Endodermal cell (in vitro differentiated cells): ENCODE measurements at regions not wholly inside any gene's neighbourhood (a gene's known extent, or its start where the extent isn't known, plus 50 kb on each side); places are given as distances from the start of the nearest gene placed in this dataset.

Experiments used
- DNase-seq: peaks from one replicate; pipeline ENCODE4 v3.0.0-alpha.2; 2017
- H3K27ac ChIP-seq: 2 replicates; pipeline ENCODE4 v1.5.1; 2013; ENCODE audit warnings: mild to moderate bottlenecking, low read depth, low read length, moderate library complexity
- H3K27me3 ChIP-seq: 2 replicates; pipeline ENCODE4 v1.6.1; 2013; ENCODE audit warnings: mild to moderate bottlenecking, low read length, moderate library complexity; ENCODE audit not compliant: insufficient read depth, control insufficient read depth, poor library complexity, severe bottlenecking
- H3K36me3 ChIP-seq: 2 replicates; pipeline ENCODE4 v1.7.0; 2013; ENCODE audit warnings: mild to moderate bottlenecking, low read length, moderate library complexity; ENCODE audit not compliant: control insufficient read depth, insufficient read depth
- H3K4me1 ChIP-seq: one replicate; pipeline ENCODE4 v1.7.0; 2013; ENCODE audit warnings: low read length; ENCODE audit not compliant: control insufficient read depth, insufficient read depth
- H3K4me3 ChIP-seq: 2 replicates; pipeline ENCODE4 v1.5.1; 2013; ENCODE audit warnings: mild to moderate bottlenecking, low read length, moderate library complexity
- H3K9ac ChIP-seq: 2 replicates; pipeline ENCODE4 v1.6.1; 2013; ENCODE audit warnings: mild to moderate bottlenecking, low read length, moderate library complexity; ENCODE audit not compliant: poor library complexity, severe bottlenecking; ENCODE audit errors: extremely low read depth
- H3K9me3 ChIP-seq: 2 replicates; pipeline ENCODE4 v1.6.1; 2013; ENCODE audit warnings: mild to moderate bottlenecking, low read length, moderate library complexity; ENCODE audit not compliant: control insufficient read depth
- H3K27ac Mint-ChIP-seq: 2 replicates; pipeline ENCODE4 v1.8.0; 2020; ENCODE audit warnings: mixed read lengths
- H3K27me3 Mint-ChIP-seq: 2 replicates; pipeline ENCODE4 v1.8.0; 2021; ENCODE audit warnings: mild to moderate bottlenecking, mixed read lengths; ENCODE audit not compliant: insufficient read depth
- H3K36me3 Mint-ChIP-seq: 2 replicates; pipeline ENCODE4 v1.8.0; 2020; ENCODE audit warnings: low read depth, mixed read lengths
- H3K4me1 Mint-ChIP-seq: 2 replicates; pipeline ENCODE4 v1.8.0; 2020; ENCODE audit warnings: mixed read lengths
- H3K4me3 Mint-ChIP-seq: 2 replicates; pipeline ENCODE4 v1.8.0; 2020; ENCODE audit warnings: mild to moderate bottlenecking, moderate library complexity, mixed read lengths
- H3K9me3 Mint-ChIP-seq: 2 replicates; pipeline ENCODE4 v1.8.0; 2020; ENCODE audit warnings: mild to moderate bottlenecking, mixed read lengths
- CTCF ChIP-seq: fragments of 200-600 bp; sonication (generic); conservative IDR thresholded peaks from 2 replicates; pipeline ENCODE4 v1.5.0; 2021; ENCODE audit warnings: antibody characterized with exemption, mild to moderate bottlenecking
- WGBS, 2 experiments: methylation state at CpG; one replicate each; pipeline versions ENCODE4 v1.1.5 to v1.1.7; 2013; ENCODE audit warnings: missing lambda C conversion rate in 2 of 2, mixed read lengths in 1 of 2; ENCODE audit not compliant: insufficient coverage in 1 of 2, insufficient read length in 1 of 2; 5-methylcytosine and 5-hydroxymethylcytosine counted together

- H3K36me3 Mint-ChIP-seq: no peaks in the 10 kb centered on the region
- WGBS, 2 experiments: 91 to 97% methylated on average over 15 to 18 of the region's 18 CpGs
Observed at GRCh38 chr17:79510071-79510470, 100.8 kb downstream of the RBFOX3 start.

GRCh38 chr17:79509490-79509889 lies 101.4 kb downstream of the RBFOX3 start:
- no peak for DNase-seq
- no peaks in the 10 kb centered on the region for H3K36me3 Mint-ChIP-seq
- no peaks in the 10 kb centered on the region for H3K36me3 ChIP-seq
- 92 to 93% methylated on average over 6 to 14 of the region's 14 CpGs for WGBS, 2 experiments
- no peak for TF ChIP-seq CTCF
- no peak overlapping the region for H3K9ac ChIP-seq
- peaks cover 7% of the 10 kb centered on the region for H3K9me3 Mint-ChIP-seq
- no peaks in the 10 kb centered on the region for H3K4me1 ChIP-seq
- H3K27me3 ChIP-seq: no peaks in the 10 kb centered on the region
- no peaks in the 10 kb centered on the region for H3K9me3 ChIP-seq
- H3K27ac ChIP-seq: no peak overlapping the region
- H3K4me1 Mint-ChIP-seq: no peaks in the 10 kb centered on the region
- no peak overlapping the region for H3K4me3 Mint-ChIP-seq
- no peaks in the 10 kb centered on the region for H3K27me3 Mint-ChIP-seq
- no peak overlapping the region for H3K4me3 ChIP-seq
- no peak overlapping the region for H3K27ac Mint-ChIP-seq

More at GRCh38 chr17:79510071-79510470, 100.8 kb downstream of the RBFOX3 start:
- no peak for TF ChIP-seq CTCF
- H3K4me1 ChIP-seq: no peaks in the 10 kb centered on the region
- H3K9me3 ChIP-seq: no peaks in the 10 kb centered on the region
- Mint-ChIP-seq H3K4me3 (no peak overlapping the region), H3K27ac (no peak overlapping the region), H3K9me3 (peaks cover 7% of the 10 kb centered on the region), H3K4me1 (no peaks in the 10 kb centered on the region), H3K27me3 (no peaks in the 10 kb centered on the region)
- DNase-seq: no peak
- no peaks in the 10 kb centered on the region for H3K27me3 ChIP-seq
- H3K9ac ChIP-seq: no peak overlapping the region
- no peak overlapping the region for H3K4me3 ChIP-seq
- H3K36me3 ChIP-seq: no peaks in the 10 kb centered on the region
- H3K27ac ChIP-seq: no peak overlapping the region

GRCh38 chr17:79509008-79509407 lies 101.8 kb downstream of the RBFOX3 start:
- DNase-seq: no peak
- Histone ChIP-seq H3K27me3 (no peaks in the 10 kb centered on the region), H3K27ac (no peak overlapping the region), H3K9ac (no peak overlapping the region), H3K9me3 (no peaks in the 10 kb centered on the region), H3K36me3 (no peaks in the 10 kb centered on the region), H3K4me3 (no peak overlapping the region), H3K4me1 (no peaks in the 10 kb centered on the region)
- no peaks in the 10 kb centered on the region for H3K36me3 Mint-ChIP-seq
- no peak overlapping the region for H3K4me3 Mint-ChIP-seq
- H3K27me3 Mint-ChIP-seq: no peaks in the 10 kb centered on the region
- no peaks in the 10 kb centered on the region for H3K4me1 Mint-ChIP-seq
- WGBS, 2 experiments: 90% methylated on average over 9 to 18 of the region's 18 CpGs
- peaks cover 7% of the 10 kb centered on the region for H3K9me3 Mint-ChIP-seq
- no peak for TF ChIP-seq CTCF
- no peak overlapping the region for H3K27ac Mint-ChIP-seq
